Right renal cortex interstitium (tissue), 3 donors: ENCODE measurements at regions not wholly inside any gene's neighbourhood (a gene's known extent, or its start where the extent isn't known, plus 50 kb on each side); places are given as distances from the start of the nearest gene placed in this dataset.
"Not testable (repeated sequence)": the region's sequence is repeated elsewhere in the genome, so short reads cannot be mapped to it uniquely, and the experiment has no call there.

Source experiments
- DNase-seq, 3 donors: peaks; one replicate each; pipeline ENCODE4 v3.0.0-alpha.2; 2013; ENCODE audit warnings: low read depth in 3 of 3, low spot score in 2 of 3

DNA sequence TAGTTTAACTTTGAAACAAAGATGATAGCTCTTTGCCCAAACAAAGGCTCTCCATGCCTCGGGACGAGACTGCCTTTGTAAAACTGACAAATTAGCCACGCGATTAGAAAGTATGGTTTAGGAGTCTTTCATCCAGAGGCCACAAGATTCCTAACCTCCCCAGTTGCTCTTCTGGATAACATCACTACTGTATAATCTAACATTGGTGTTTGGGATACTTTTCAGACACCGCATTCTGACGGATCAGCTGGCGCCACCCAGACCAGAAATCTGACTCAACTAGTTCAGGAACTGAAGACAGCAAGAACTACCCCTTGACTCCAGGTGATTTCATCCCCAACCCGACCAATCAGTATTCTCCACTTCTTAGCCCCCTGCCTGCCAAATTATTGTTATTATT, 98.1 kb upstream of the TEX13D start:
- DNase-seq: no peak

DNA sequence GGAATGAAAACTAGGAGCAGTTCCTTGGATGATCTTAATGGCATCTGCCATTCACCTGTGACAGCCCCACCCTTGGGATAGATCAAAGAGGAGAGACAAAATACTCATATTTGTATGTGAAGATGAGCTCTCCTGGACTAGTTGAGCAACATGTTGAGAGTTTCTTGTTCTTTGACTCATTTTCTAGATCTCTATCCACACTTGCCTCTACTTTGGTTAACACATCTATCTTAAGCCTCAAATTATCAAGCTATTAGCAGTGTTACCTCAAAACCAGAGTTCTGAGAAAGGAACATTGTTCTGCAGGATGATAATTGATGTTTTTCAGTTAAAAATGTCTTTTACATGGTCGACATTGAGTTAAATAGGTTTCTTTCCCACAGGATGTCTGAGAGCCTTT, 94.2 kb upstream of the TEX13D start:
- DNase-seq: no peak

DNA sequence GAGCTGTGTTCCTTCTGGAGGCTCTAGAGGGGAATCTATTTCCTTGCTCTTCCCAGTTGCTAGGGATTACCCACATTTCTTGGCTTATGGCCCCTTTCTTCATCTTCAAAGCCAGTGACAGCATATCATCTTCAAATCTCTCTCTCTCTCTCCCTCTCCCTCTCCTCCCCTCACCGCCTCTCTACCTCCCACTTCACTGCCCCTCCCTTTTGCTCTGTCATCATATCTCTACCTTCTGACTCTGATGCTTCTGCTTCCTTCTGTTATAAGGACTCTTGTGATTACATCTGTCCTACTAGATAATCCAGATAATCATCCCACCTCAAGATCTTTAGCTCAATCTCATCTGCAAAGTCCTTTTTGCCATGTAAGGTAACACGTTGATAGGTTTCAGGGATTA, 93.1 kb upstream of the TEX13D start:
- no peak for DNase-seq

DNA sequence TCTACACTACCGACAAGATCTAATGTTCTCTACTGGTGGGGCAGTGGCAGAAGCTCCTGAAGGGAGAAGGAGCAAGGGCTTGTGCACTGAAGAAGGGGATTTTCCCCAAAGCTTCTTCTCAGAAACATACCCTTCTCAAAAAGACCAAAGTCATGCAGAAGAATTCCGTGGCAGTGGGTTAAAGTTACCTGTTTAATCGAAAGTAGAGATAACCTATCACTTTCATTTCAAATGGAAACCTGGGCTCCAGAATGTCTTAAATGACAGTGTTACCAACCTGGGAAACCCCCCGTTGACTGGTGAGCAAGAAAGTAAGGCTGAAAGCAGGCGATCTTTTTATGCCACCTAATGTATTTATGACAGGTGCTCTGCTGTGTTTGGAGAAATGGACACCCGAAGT, 92.5 kb upstream of the TEX13D start:
- DNase-seq: no peak

DNA sequence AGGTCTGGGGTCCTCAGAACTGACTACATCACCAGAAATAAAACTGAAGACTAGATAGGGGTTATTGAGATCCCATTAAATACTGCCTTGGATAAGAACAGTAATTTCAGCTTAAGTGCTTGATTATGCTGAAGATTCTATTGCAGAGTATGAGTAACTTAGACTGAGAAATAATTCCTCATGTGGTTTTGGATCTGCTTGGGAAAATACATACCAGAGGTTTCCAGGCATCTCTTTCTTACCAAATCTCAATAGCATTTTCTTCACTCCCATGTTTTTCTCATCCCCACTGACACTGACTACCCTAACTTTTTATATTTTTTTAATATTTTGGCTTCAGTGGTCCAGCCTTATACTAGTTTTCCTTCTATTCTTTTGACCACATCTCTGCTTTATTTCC, 92.0 kb upstream of the TEX13D start:
- DNase-seq: no peak

DNA sequence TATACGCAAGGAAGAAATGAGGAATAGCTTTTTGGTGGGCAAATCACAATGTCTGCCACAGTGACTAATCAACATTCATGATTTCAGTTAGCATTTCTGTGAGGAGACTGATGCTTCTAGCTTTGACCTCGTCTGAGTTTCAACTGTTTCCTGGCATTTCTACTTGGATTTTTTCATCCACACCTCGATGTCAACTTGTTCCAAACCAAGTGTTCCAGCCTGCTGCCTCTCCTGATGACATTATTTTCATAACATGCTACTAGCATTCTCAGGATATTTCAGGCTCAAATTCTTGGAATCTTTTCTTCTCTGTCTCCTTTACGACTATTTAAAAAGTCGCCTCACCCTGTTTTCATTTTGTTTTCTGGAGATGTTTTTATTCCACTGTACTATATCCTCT, 90.3 kb upstream of the TEX13D start:
- no peak for DNase-seq

DNA sequence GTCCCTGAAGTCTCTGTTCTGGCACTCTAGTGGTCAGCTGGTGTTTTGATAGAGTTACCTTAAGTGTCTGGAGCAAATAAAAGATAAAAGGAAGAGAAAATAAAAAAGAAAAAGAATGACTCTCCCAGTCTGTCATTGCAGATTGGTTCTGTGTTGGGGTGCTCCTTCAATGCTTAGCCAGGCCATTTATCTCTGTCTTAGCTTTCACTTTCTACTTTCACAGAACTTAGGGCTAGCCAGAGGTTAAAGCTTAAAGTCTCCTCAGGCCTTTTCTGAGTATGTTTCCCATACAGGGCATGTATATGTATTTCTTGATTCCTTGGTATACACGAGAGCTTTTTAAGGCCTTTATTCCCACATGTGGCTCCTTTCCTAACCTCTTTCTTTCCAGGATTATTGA, 83.1 kb upstream of the TEX13D start:
- no peak for DNase-seq

DNA sequence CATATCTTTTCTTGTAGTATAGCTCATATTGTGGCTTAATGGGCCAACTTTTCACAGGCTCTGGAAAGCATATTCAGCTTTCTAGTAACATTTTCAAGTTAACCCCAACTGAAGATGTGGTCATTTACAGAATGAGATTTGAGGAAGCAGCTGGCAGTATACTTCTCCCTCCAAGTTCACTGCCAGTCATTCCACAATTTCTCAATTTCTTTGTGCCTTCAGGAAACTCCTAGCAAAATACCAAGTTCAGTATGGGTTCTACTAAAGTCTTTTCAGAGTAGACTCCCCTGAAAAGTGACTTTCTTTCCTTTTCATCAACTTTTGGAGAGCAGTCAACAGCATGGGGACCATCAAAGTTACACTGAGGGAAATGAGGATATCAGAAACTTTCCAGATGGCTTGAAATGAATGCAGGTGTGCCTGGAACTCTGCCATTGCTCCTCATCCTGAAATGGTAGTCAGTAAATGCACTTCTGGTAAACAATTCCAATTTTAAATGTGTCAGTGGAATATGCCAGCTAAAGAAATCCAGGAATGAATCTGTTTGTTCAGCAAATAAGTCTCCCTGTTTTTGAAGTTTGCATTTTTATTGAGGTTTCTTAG, 81.5 kb upstream of the TEX13D start:
- DNase-seq: no peak

DNA sequence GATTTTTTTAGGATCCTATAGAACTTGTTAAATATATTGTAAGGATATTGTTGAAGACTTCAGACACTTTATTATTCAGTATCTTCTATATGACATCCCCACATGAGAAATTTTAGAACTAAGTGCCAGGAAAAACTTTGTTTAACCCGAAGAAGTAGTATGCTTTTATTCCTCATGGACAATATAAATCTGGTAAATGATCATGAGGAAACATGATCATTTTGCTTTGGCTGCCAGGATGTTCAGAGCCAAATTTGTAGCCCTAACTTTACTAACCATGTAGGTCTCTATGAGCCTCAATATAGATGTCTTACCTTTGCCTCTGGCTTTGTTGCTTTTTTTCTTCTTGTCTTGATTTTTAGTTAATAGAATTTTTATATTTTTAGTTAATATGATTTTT, 77.8 kb upstream of the TEX13D start:
- DNase-seq: no peak

DNA sequence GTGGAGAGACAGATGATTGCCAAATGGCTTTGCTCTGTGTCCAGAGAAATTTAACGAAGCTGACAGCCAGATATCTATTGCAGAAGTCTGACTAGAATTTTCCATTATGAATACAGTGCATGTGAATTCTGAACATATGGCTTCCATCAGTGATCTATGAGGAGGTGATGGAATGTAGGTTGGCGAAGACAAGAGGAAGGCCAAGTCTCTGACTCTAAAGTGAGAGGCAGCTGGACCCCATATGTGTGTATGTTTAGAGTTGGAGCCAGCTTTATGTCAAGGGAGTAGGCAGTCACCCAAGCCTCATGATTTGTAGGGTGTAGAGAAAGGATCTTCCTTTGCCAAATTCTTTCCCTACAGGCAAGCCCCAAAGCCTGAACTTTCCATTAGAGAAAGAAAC, 76.2 kb upstream of the TEX13D start:
- peak; percentile 10 to 16 (median 16) for DNase-seq

DNA sequence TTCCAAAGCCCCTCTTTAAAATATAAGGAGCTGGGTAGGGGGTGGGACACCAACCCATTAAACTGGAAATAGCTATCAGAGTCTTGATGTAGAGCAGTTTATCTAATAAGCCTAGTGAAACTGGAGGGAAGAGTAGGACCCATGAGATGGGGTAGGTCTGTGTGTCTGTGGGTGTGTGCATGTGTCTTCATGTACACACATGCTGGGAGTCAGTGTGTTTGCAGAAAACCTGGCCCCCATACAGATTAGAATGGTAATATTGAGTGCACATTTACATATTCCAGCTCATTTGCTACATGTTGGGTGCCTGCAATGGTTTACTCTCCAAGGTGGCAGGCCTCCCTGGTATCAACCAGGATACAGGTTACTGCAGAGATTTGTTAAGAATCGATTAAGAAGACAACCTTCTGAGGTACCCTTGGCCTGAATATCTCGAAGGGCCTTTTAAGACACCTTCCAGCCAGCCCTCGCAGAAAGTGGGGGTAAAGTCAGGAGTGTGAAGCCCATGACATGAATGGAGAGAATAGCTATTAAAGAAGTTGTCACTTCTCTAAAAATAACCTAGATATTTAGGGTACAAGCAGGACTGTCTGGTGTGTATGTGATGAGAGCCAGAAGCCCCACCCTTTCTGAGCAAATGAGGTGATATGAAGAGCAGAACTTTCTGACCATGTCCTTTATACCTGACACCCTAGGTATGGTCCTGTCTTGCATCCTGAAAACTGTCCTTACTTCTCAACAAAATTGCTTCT, 75.7 kb upstream of the TEX13D start:
- no peak for DNase-seq

DNA sequence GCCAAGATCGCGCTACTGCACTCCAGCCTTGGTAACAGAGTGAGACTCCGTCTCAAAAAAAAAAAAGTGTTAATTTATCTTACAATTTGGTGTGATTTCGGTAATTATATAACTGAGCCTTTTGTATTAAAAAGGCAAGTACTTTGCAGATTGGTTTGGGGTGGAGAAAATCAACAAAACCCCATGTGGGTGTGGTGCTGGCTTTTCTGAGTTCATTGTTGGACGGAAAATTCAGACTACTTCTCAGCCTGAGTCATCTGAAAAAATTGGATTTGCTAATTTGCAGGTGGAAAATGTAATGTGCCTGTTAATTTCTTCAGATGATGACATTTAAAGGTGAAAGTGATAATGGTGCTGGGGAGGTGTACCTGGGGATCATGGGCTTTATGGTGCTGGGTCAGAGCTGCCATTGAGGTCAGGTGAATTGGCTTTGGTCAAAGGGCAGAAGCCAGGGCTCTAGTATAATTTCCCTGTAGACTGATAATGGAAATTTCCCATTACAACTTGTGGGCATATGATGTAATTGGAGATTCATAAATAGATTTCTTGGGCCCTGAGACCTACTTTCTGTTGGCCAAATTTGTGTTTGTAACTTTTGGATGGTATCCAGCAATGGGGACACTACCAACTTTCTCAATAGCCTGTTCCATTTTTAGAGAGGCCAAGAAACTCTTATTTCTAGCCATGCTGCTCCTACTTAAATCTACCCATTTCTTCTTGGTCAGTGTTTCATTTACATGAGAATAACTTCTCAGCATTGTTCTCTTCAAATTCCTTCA, 74.3 kb upstream of the TEX13D start:
- no peak for DNase-seq

DNA sequence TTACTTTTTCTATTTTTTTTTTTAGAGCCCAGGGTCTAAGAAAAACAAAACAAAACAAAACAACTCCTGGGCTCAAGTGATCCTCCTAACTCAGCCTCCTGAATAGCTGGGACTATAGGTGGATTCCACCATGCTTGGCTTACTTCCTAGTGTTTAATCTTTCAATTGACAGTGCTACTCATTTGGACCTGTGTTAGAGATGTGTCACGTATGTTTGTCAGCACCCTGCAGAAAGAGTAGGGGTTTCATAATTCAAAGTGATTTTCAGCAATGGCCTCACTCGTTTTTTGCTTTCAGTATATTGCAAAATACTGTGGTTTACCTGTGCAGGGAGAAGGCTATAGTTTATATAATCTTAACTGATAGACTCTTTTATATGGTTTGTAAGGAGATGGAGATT, 71.6 kb upstream of the TEX13D start:
- no peak for DNase-seq

DNA sequence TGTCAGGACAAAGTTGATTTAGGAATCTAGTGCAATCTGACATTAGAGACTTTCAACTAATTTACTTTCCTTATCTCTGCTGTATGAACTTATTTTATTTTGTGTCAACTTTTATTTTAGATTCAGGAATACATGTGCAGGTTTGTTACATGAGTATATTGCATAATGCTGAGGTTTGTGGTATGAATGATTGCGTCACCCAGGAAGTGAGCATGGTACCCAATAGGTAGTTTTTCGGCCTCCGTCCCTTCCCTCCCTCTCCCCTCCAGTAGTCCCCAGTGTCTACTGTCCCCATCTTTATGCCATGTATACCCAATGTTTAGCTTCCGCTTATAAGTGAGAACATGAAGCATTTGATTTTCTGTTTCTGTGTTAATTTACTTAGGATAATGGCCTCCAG, 68.7 kb upstream of the TEX13D start:
- DNase-seq: no peak

DNA sequence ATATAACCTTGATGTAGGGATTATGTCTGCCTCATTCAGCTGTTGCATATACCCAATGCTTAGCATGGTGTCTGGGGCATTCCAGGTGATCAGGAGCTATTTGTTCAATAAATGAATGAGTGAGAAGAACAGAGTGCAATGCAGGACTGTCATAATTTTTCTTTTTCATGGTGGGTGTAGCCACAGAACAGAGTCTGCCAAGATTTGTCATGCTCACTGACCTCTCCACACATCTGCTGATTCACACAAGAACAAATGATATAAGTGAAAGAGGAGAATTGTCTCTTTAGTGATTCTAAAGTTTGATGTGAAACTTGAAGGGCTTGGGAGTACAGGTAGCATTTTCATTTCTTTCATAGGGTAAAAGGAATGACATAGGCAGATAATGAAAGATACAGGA, 64.4 kb upstream of the TEX13D start:
- DNase-seq: no peak

DNA sequence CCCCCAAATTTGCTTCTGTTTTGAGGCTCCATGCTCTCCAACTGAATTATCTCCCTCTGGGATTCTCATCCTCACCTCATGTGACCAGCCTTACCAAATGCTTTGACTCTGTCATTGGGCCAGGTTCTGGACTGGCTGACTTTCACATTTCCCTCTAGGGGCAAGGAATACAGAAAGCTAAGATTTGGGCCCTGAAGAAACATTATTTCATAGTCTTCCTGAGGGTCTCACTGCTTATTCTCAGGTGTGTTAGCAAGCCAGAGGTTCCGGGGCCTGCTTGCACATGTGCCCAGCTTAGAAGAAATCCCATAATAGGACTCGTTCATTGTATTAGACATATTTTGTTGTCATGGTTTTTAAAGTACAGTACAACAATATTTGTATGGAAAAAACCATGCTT, 62.6 kb upstream of the TEX13D start:
- no peak for DNase-seq

DNA sequence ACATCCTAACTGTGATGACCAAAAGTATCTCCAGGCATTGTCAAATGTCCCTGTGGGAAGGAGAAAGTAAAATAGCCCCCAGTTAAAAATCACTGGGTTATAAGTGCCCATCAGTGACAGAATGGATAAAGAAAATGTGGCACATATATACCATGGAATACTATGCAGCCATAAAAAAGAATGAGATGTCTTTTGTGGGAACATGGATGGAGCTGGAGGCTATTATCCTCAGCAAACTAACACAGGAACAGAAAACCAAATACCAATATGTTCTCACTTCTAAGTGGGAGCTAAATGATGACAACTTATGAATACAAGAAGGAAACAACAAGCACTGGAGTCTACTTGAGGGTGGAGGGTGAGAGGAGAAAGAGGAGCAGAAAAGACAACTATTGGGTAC, 60.9 kb upstream of the TEX13D start:
- not testable (repeated sequence) for DNase-seq

DNA sequence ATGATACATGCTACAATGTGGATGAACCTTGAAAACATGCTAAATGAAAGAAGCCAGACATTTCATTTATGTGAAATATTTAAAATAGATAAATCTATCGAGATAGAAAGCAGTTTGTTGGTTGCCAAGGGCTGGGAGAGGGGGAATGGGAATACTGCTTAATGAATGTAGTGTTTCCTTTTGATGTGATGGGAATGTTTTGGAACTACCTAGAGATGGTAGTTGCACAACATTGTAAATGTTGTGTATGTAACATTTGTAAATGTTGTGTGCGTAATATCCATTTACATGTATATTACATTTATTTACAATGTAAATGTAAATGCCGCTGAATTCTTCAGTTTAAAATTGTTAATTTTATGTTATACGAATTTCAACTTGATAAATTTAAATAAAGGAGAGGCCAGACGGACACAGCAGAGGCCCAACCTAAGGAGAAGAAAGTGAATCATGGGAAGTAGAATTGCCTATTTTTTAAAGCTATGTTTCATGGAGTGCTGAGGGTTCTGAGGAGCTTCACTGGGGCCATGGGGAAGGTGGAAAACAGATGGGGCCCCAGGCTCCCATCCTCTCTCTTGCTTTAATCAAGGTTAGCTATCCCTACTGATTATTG, 60.0 kb upstream of the TEX13D start:
- DNase-seq: no peak

DNA sequence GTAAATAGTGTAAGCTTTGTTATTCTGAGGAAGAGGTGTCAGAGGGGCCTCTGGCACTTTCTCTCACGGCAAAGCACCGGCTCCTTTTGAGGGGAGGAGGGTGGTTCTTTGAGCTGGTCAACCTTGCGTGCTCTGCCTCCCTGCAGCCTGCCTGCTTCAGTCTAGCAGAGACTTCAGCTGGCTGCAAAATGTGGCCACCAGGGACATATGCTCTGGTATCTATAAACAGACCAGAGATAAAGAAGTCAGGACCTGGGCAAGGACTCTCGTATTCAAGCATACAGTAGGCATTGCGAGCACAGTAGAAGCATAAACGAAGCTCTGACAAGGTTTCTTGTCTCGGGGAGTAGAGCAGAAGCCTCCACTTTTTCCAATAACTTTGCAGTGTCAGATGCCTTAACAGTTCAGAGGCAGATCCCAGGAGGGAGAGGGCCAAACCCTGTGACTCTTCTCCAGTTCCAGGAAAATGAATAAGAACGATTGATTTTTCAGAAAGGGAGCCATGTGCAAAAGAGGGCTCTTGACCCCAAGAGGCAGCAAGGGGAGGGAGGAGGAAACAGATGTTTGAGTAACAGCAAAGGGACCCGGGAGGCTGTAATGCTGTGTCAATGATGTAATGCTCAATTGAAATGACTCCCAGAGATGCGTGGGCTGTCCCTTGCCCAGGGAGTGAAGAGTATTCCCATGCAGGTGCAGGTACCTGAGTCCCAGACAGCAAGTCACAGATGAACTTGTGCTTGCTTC, 57.9 kb upstream of the TEX13D start:
- DNase-seq: no peak

DNA sequence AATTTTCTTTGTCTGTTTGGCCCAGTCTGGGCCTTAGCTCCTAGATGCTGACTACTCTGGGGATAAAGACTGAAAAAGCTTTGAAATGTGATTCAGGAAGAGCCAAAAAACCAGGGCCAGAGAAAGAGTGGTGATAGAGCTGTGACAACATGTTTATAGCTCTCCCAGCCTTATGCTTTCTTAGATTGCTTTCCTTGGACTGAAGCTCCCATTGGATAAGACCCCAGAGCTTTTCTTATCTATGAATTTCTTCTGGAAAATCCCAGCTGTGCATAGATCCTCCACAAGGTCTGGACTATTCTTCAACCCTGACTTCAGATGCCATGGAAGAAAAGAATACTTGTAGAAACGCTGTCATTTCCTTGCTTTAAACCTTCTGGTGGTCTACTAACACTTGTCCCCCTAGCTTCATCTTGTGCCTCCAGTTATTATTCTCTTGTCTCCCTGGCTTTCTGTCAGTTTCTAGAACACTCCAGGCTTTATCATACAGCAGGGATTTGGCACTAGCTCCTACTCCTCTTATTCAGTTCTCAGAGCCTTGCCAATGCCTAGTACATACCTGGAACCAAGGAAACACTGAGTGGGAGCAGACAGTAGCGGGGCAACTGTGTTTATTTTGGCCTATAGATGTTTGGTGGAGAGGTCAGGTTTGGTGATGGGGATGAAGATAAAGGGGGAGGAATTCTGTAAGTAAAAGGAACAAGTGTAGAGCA, 57.1 kb upstream of the TEX13D start:
- no peak for DNase-seq
